ENCODE measurements at regions not wholly inside any gene's neighbourhood (a gene's known extent, or its start where the extent isn't known, plus 50 kb on each side); places are given as distances from the start of the nearest gene placed in this dataset.
"Not testable (repeated sequence)": the region's sequence is repeated elsewhere in the genome, so short reads cannot be mapped to it uniquely, and the experiment has no call there.

DNA sequence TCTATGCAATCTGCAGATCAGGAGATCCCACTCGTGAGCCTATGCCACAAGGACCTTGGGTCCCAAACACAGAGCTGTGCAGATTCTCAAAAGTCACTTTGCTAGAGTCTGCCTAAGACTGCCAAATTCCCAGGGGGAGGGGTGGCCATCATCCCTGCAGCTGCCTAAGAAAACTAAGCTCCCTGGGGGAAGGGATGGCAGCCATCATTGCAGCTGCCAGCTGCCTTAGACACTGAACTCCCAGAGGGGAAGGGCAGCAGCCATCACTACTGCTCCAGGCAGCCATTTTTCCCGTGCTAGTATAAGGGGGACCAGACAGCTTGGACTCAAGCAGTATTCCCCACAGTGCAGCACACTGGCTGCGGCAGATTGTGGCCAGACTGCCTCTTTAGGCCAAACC, 156.9 kb downstream of the NKX6-1 start:
- DNase-seq (ENCODE audit: low read depth in 1 of 2, low spot score in 2 of 2) = no peak
- H3K27me3 ChIP-seq (replicated peaks) = no peaks in the 10 kb centered on the region; the same call in 1 of the 2 replicates

DNA sequence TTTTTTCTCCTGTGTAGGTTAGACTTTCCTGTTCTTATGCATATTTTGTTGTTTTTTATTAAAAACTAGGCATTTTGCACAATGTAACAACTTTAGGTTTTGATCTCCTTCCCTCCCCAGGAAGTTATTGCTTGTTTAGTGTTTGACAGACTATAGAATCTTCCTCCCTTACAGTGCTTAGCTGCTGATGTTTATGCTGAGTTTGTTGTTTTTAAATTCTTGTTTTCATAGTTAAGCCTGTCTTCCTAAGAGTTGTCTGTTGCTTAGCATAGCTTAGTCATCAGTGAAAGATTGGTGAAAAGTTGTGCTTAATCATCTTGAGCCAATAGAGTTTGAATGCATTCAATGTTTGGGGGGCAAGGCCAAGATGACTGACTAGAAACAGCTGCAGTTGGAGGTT, 157.5 kb downstream of the NKX6-1 start:
- no peaks in the 10 kb centered on the region for H3K4me1 ChIP-seq (replicated peaks)
- no peaks in the 10 kb centered on the region for H3K9me3 ChIP-seq (replicated peaks)
- DNase-seq (ENCODE audit: low read depth in 1 of 2, low spot score in 2 of 2) = no peak
- no peaks in the 10 kb centered on the region for H3K36me3 ChIP-seq
- no peak overlapping the region for H3K4me3 ChIP-seq
- H3K27ac ChIP-seq = no peak overlapping the region
- H3K27me3 ChIP-seq (replicated peaks) = no peaks in the 10 kb centered on the region; the same call in 1 of the 2 replicates

More for the DNA sequence above, 156.9 kb downstream of the NKX6-1 start:
- Histone ChIP-seq H3K4me1 (replicated peaks) (no peaks in the 10 kb centered on the region), H3K27ac (no peak overlapping the region), H3K36me3 (no peaks in the 10 kb centered on the region), H3K9me3 (replicated peaks) (no peaks in the 10 kb centered on the region), H3K4me3 (no peak overlapping the region)

DNA sequence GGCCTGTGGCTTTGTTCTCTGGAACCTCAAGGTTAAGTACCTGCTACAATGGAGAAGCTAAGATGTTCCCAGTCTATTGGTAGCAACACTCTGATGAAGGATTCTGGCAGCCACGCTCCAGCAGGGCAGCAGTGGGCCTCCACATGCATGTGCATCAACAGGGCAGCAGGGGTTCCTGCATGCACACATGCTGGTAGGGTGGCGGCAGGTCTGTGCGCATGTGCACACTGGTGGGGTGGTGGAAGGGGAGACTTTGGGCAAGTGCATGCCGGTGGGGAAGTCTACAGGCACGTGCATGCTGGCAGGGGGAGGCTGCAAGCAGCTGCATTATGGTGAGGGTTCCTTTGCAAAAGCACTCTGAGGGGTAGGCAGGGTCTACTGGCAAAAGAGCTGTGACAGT, 160.7 kb downstream of the NKX6-1 start:
- H3K4me1 ChIP-seq (replicated peaks) = no peaks in the 10 kb centered on the region
- DNase-seq (ENCODE audit: low read depth in 1 of 2, low spot score in 2 of 2) = no peak
- no peaks in the 10 kb centered on the region for H3K36me3 ChIP-seq
- no peak overlapping the region for H3K27ac ChIP-seq
- H3K27me3 ChIP-seq (replicated peaks) = no peaks in the 10 kb centered on the region; the same call in 1 of the 2 replicates
- no peak overlapping the region for H3K4me3 ChIP-seq
- H3K9me3 ChIP-seq (replicated peaks) = no peaks in the 10 kb centered on the region

DNA sequence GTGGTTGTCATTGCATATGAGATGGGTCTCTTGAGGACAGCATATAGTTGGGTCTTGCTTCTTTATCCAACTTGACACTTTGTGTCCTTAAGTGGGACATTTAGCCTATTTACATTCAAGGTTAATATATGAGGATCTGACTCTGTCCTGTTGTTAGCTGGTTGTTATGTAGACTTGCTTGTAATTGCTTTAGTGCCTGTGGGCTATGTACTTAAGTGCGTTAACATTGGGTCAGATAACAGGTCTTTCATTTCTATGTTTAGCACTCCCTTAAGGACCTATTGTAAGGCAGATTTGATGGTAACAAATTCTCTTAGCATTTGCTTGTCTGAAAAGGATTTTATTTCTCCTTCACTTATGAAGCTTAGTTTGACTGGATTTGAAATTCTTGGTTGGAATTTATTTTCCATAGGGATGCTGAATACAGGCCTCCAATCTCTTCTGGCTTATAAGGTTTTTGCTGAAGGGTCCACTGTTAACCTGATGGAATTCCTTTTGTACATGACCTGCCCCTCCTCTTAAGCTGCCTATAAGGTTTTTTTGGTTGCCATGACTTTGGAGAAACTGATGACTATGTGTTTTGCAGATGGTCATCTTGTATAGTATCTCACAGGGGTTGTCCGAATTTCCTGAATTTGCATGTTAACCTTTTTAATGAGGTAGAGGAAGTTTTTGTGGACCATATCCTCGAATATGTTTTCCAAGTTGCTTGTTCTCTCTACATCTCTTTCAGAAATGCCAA, 162.0 kb downstream of the NKX6-1 start:
- no peaks in the 10 kb centered on the region; the same call in 1 of the 2 replicates for H3K27me3 ChIP-seq (replicated peaks)
- H3K36me3 ChIP-seq = no peaks in the 10 kb centered on the region
- H3K27ac ChIP-seq = no peak overlapping the region
- no peaks in the 10 kb centered on the region for H3K9me3 ChIP-seq (replicated peaks)
- DNase-seq (ENCODE audit: low read depth in 1 of 2, low spot score in 2 of 2) = no peak
- H3K4me1 ChIP-seq (replicated peaks) = no peaks in the 10 kb centered on the region
- H3K4me3 ChIP-seq = no peak overlapping the region

DNA sequence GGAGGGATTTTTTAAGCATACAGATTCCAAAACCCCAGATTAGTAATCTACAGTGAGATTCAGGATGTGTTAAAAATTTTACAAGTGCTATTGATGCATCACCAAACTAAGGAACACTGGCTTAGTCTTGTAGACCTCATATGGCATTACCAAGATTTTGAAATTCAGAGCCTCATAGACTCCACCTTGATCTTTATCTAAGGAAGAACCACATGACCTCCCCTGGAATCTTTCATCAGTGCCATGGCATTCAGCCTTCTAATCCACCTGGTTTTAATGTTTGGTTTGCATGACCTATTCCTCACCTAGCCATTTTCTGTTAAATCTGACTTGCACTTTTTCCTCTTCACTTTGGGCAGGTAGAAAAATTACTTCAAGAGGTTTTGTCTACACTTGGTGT, 171.6 kb downstream of the NKX6-1 start:
- H3K4me3 ChIP-seq = no peak overlapping the region
- no peak overlapping the region for H3K27ac ChIP-seq
- no peaks in the 10 kb centered on the region for H3K9me3 ChIP-seq (replicated peaks)
- H3K36me3 ChIP-seq = no peaks in the 10 kb centered on the region
- H3K27me3 ChIP-seq (replicated peaks) = no peaks in the 10 kb centered on the region
- no peaks in the 10 kb centered on the region for H3K4me1 ChIP-seq (replicated peaks)
- no peak for DNase-seq (ENCODE audit: low read depth in 1 of 2, low spot score in 2 of 2)

DNA sequence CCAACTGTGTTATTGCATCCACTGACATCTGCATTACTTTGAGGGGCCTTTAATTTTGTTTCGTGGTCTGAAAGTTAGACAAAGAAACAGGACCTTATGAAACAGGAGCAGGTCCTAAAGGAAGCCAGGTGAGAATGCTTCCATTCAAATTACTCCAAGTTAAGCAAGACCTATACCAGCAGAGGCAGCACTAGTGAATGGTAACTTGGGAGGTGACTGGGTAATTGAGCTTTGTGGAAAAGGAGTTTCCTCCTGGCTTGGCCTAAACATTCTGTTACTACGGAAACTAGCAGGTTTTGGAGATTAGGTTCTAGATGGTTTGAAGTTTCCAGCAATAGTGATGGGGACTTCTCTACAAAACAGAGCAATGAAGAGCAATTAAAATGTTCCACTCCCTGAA, 173.5 kb downstream of the NKX6-1 start:
- H3K4me3 ChIP-seq = no peak overlapping the region
- no peak overlapping the region for H3K27ac ChIP-seq
- H3K36me3 ChIP-seq = no peaks in the 10 kb centered on the region

DNA sequence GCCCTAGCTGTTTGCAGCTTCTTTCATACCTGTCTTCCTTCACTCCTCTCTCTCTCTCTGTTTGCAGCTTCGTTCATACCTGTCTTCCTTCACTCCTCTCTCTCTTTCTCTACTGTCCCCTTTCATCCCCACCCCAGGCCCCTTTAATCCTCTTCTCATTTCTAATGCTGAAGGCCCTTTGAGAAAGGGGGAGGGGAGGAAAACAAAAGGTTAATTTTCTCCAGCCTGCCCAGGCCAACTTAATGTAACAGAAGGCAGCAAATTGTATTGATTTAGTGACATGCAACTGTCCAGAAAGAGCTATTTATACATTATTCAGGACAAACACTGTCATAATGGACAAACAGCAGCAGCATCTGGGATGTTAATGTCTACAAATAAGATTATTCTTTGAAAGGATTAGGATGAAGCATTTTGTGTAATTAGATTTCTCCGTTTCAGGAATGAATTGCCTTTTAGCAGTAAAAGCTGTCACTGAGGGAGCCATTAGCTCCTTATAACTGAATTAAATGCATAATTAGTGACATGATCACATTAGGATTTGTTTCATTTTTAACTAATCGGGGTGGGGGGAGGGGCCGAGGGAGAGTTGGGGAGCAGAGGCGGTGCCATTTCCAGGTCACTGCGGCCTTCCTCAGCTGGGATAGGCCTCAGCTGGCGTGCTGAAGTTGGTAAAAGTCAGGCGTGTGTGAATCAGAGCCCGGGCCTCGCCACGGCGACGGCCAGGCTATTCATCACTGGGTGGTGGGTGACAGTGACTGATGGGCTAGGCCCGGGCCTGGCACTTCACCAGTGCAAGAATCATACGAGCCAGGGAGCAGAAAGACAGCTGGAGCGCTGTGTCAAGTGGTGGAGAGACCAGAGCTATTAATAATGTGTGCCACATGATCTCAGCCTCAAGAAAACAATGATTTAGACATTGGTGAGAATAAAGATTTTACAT, 174.5 kb downstream of the NKX6-1 start:
- H3K36me3 ChIP-seq = no peaks in the 10 kb centered on the region
- no peak for DNase-seq (ENCODE audit: low read depth in 1 of 2, low spot score in 2 of 2)
- H3K4me3 ChIP-seq = no peak overlapping the region
- no peaks in the 10 kb centered on the region for H3K9me3 ChIP-seq (replicated peaks)
- H3K4me1 ChIP-seq (replicated peaks) = no peaks in the 10 kb centered on the region
- no peaks in the 10 kb centered on the region for H3K27me3 ChIP-seq (replicated peaks)
- no peak overlapping the region for H3K27ac ChIP-seq

More for the DNA sequence above, 173.5 kb downstream of the NKX6-1 start:
- no peaks in the 10 kb centered on the region for H3K9me3 ChIP-seq (replicated peaks)
- no peak for DNase-seq (ENCODE audit: low read depth in 1 of 2, low spot score in 2 of 2)
- no peaks in the 10 kb centered on the region for H3K4me1 ChIP-seq (replicated peaks)
- no peaks in the 10 kb centered on the region for H3K27me3 ChIP-seq (replicated peaks)

DNA sequence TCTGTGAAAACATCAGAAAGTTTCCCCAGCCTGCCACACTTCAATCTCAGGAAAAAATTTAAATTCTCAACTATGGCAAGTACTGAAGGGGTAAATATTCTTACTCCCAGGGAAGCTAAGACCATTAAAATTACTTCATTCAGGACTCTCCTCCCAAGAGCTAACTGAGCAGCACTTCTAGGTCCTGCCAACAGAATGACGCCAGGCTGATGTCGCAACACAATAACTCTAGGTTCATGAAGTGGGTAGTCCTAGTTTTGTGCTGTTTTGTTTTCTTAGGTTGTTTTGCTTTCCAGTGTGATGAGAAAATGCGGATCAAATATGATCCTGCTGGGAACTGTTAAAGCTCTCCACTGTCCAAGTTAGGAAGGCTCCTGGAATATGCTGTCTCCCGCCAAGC, 180.0 kb downstream of the NKX6-1 start:
- Histone ChIP-seq H3K9me3 (replicated peaks) (no peaks in the 10 kb centered on the region), H3K27me3 (replicated peaks) (no peaks in the 10 kb centered on the region; the same call in none of the 2 replicates), H3K4me3 (no peak overlapping the region), H3K4me1 (replicated peaks) (no peaks in the 10 kb centered on the region), H3K27ac (no peak overlapping the region), H3K36me3 (no peaks in the 10 kb centered on the region)
- DNase-seq (ENCODE audit: low read depth in 1 of 2, low spot score in 2 of 2) = no peak

DNA sequence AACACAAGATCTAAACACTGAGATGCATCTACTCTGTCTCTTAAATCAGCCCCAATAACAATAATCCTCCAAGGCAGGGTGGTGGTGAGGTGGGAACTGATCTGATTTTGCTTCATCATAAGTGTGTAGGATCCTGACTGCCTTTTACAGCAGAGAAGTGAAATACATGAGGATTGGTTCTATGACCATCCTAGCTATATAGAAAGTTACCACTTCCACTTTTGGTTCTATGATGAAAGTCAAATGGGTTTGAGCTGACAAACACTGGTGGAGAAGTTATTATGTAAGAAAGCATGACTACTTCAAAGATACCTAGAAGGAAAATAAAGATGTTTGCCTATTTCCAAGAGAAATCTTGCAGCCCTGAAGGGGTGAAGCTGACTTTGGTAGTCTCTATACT, 181.6 kb downstream of the NKX6-1 start:
- no peak for DNase-seq (ENCODE audit: low read depth in 1 of 2, low spot score in 2 of 2)
- H3K27me3 ChIP-seq (replicated peaks) = no peaks in the 10 kb centered on the region; the same call in none of the 2 replicates
- no peak overlapping the region for H3K4me3 ChIP-seq
- H3K36me3 ChIP-seq = no peaks in the 10 kb centered on the region
- no peaks in the 10 kb centered on the region for H3K4me1 ChIP-seq (replicated peaks)
- no peak overlapping the region for H3K27ac ChIP-seq
- H3K9me3 ChIP-seq (replicated peaks) = no peaks in the 10 kb centered on the region

DNA sequence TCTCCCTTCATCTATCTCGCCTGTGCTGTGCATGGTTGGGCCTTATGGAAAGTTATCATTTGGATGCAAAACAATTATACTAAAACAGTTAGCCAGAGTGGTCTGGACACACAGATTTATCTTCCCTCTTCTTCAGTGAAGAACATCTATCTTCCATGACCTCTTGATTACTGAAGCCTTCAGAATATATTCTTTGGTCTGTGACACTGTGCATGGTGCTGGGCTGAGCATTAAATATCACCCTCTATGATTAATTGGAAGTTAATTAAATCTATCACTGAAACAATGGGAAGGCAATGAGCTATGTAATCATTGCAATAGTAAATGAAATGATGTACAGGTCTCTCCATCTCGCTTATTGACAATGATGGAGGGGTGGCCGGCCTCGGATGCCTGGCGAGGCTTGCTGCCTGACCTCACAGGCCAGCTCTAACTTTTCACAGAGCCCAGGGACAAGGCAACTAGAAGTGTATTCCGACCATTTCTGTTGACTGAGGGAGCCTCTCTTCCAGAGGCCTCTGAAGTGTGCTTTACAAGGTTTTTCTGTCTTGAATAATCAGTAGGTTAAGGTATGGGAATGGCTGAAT, 186.6 kb downstream of the NKX6-1 start:
- H3K36me3 ChIP-seq = no peaks in the 10 kb centered on the region
- no peaks in the 10 kb centered on the region for H3K4me1 ChIP-seq (replicated peaks)
- no peak overlapping the region for H3K27ac ChIP-seq
- no peaks in the 10 kb centered on the region; the same call in none of the 2 replicates for H3K27me3 ChIP-seq (replicated peaks)
- no peak overlapping the region for H3K4me3 ChIP-seq
- H3K9me3 ChIP-seq (replicated peaks) = no peaks in the 10 kb centered on the region
- no peak for DNase-seq (ENCODE audit: low read depth in 1 of 2, low spot score in 2 of 2)

DNA sequence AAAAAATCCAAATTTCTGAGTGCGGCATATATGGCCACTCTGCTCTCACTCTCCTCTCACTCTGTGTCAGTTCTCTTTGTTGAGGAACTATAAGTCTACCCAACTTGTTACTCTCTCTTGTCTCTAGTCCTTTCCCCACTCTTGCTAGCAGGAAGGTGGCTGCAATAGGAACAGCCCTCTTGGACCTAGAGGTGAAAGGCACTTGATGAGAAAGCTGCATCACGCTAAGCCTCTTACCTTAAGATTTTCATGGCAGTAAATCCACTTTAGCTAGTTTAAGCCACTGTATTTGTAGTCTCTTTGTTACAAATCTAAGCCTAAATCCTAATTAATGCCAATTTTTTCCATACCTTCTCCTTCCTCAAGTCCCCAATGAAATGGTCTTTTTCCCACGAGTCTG, 189.9 kb downstream of the NKX6-1 start:
- DNase-seq (ENCODE audit: low read depth in 1 of 2, low spot score in 2 of 2) = no peak
- H3K4me1 ChIP-seq (replicated peaks) = no peaks in the 10 kb centered on the region
- no peaks in the 10 kb centered on the region for H3K36me3 ChIP-seq
- no peaks in the 10 kb centered on the region for H3K27me3 ChIP-seq (replicated peaks)
- no peak overlapping the region for H3K27ac ChIP-seq
- H3K4me3 ChIP-seq = no peak overlapping the region
- no peaks in the 10 kb centered on the region for H3K9me3 ChIP-seq (replicated peaks)

DNA sequence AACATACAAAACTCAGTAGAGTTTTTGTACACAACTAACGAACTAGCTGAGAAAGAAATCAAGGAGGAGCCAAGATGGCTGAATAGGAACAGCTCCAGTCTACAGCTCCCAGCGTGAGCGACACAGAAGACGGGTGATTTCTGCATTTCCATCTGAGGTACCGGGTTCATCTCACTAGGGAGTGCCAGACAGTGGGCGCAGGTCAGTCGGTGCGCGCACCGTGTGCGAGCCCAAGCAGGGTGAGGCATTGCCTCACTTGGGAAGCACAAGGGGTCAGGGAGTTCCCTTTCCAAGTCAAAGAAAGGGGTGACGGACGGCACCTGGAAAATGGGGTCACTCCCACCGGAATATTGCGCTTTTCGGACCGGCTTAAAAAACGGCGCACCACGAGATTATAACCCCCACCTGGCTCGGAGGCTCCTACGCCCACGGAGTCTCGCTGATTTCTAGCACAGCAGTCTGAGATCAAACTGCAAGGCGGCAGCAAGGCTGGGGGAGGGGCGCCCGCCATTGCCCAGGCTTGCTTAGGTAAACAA, 200.3 kb downstream of the NKX6-1 start:
- H3K36me3 ChIP-seq; DNase-seq (ENCODE audit: low read depth in 1 of 2, low spot score in 2 of 2): not testable (repeated sequence)

DNA sequence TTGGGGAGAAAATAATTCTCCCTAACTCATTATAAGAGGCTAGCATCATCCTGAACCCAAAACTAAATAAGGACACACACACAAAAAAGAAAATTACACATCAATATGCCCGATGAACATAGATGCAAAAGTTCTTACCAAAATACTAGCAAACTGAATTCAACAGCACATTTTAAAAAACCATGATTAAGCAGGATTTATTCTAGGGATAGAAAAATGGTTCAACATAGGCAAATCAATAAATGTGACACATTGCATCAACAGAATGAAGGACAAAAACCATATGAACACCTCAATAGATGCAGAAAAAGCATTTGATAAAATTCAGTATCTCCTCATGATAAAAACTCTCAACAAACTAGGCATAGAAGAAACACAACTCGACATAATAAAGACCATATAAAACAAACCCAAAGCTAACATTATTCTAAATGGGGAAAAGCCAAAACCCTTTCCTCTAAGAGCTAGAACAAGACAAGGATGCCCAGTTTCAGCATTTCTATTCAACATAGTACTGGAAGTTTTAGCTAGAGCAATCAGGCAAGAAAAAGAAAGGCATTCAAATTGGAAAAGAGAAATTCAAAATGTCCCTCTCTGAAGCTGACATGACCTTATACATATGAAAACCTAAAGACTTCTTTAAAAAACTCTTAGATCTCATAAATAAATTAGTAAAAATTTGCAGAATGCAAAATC, 200.9 kb downstream of the NKX6-1 start:
- Histone ChIP-seq H3K36me3 (no peaks in the 10 kb centered on the region), H3K9me3 (replicated peaks) (no peaks in the 10 kb centered on the region), H3K27ac (no peak overlapping the region), H3K4me3 (no peak overlapping the region), H3K27me3 (replicated peaks) (peaks cover 3% of the 10 kb centered on the region; the same call in 1 of the 2 replicates), H3K4me1 (replicated peaks) (no peaks in the 10 kb centered on the region)
- no peak for DNase-seq (ENCODE audit: low read depth in 1 of 2, low spot score in 2 of 2)

More for the DNA sequence above, 200.3 kb downstream of the NKX6-1 start:
- H3K27ac ChIP-seq; H3K4me1 ChIP-seq (replicated peaks); H3K4me3 ChIP-seq; H3K27me3 ChIP-seq (replicated peaks); H3K9me3 ChIP-seq (replicated peaks): not testable (repeated sequence)

All from SJSA1 (cell line).